G401 (cell line): ENCODE measurements at regions not wholly inside any gene's neighbourhood (a gene's known extent, or its start where the extent isn't known, plus 50 kb on each side); places are given as distances from the start of the nearest gene placed in this dataset.
"Not testable (repeated sequence)": the region's sequence is repeated elsewhere in the genome, so short reads cannot be mapped to it uniquely, and the experiment has no call there.

Experiments used
- DNase-seq: peaks from one replicate; pipeline ENCODE4 v3.0.0-alpha.2; 2015; ENCODE audit warnings: low spot score
- in situ Hi-C: cut with HindIII; loops from 2 replicates; pipeline ENCODE4 v1.10.0; 2016; ENCODE audit warnings: low sequenced_read_pairs, mixed read lengths

DNA sequence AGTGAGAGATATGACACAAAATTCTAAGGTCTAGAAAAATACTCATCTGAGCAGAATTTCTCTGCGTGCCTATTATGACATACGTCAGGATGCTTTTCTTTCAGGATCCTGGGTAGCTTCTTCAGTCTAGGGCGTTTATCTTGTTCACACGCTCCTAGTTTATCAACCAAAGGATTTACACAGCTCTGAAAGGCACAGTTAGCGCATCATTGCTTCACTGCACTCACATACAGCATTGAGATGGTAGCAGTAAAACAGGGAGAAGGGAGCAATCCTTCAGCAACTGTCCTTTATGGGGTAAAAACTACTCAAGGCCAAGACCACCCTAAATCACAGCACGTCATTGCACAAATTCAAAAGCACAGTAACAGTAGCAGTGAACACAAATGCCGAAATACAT, 222.8 kb downstream of the SUCLG1 start:
- no peak for DNase-seq
- in situ Hi-C loops: no loop called here

DNA sequence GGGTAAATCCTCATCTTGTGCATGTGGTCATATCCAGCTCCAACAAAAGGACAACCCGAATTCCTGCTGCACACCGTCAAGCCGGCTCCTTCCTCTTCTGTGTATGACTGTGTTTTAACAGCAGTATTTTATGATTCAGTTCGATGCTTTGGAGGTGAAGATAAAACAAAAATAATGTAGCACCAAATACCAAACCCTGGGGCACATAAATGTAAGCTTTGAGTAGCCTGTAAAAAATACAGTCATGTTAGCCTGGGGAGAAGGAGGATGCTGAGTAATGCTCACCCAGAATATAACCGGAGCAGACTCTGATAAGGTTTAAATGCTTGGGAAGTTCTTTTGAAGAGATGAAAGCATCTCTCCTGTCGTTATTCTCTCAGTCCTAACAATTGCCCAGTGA, 225.0 kb downstream of the SUCLG1 start:
- in situ Hi-C loops: no loop called here
- DNase-seq: no peak

DNA sequence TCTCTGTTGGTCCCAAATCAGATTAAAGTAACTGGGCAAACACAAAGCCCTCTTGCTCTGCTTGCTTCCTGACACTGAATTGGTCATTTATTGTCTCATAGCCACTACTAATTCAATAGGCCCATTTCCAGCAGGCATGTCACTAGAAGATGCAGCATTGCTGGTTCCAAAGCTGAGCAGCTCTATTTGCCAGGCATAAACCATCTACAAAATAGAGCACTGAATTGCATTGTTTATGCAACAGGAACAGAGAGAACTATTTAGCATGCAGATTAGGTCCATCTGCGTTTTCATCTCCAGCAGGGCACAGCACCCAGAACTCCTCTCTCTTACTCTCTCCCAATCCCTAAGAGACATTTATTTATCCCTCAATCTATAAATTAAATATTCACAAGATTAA, 227.6 kb downstream of the SUCLG1 start:
- in situ Hi-C loops: no loop called here
- peak; percentile 8 for DNase-seq

DNA sequence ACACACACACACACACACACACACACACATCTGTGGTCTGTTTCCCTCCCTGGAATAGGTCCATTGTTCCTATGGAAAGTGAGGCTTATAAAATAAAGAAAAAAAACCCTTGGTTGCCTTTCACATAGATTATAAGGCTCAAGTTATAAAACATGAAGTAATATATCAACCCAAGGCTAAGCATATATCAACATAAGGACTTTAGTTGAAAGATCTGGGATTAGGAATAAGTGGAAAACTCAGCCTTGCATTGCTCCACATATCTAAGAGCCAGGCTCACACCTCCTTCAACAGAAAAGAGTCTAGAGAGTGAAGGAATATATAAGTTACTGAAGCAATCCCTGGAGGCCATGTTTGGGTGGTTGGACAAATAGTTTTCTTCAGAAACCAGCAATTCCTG, 235.0 kb downstream of the SUCLG1 start:
- no peak for DNase-seq
- in situ Hi-C loops: no loop called here

DNA sequence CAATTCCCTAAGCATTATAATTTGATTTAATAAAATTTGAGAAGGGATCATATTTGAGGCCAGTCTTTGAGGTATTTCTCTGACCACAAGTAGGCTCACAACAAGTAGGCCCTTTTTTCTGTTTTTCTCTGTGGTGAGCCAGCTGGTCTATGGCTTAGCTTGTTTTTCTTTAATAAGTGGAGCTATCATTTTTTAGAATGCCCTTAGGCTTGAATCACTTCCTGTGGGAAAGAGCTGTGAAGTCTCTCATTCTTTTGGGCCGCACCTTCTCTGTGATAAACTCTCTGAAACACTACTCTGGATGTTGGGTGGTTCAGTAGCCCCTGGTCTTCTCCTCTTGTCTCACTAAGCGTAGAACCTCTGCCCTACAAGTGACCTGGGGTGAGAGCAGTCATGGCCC, 235.9 kb downstream of the SUCLG1 start:
- DNase-seq: no peak
- in situ Hi-C loops: no loop called here

DNA sequence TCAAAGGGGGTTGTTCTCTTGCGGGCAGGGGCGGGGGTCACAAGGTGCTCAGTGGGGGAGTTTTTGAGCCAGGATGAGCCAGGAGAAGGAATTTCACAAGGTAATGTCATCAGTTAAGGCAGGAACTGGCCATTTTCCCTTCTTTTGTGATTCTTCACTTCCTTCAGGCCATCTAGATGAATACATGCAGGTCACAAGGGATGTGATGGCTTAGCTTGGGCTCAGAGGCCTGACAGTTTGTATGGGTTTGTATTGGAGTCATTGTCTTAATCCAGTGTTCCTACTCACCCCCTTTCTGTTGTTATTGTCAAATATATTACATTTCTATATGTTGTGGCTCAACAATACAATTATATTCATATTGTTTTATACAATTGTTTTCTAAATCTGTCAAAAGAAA, 238.0 kb downstream of the SUCLG1 start:
- in situ Hi-C loops, DNase-seq: not testable (repeated sequence)

DNA sequence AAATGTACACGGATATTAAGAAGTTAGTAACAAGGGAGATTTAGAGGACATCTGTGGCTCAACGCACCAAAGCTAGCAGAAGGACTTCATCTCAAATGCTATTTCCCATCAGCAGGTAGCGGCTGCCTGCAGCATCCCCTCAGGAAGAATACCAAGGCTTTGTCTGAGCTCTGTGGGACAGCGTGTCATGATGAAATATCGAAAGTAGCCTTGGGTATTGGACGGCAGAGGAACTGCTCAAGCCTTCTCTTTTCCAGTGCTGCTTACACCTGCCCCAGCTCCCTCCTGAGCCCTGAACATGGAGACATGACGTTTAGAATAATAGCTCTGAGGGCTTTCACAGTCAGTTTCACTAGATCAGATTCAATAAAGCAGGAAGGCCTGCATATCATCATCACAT, 241.6 kb downstream of the SUCLG1 start:
- in situ Hi-C loops: no loop called here
- DNase-seq: no peak

DNA sequence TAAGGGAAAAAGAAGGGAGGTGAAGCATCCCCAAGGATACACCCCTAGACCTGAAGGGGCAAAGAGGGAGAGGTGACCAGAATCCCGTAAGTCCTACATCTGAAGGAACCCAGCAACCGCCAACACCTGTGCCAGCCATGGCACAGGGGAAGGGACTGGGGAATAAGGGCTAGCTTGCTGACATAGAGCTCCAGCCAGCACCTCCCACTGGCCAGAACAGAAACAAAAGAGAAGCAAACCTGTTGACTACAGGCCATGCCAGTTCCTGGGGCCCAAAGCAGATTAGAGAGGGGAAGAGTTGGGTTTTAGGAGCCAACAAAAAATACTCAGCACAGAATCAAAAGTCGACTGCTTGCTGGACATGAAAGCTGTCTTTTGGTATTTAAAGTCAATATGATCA, 244.6 kb downstream of the SUCLG1 start:
- in situ Hi-C loops: no loop called here

DNA sequence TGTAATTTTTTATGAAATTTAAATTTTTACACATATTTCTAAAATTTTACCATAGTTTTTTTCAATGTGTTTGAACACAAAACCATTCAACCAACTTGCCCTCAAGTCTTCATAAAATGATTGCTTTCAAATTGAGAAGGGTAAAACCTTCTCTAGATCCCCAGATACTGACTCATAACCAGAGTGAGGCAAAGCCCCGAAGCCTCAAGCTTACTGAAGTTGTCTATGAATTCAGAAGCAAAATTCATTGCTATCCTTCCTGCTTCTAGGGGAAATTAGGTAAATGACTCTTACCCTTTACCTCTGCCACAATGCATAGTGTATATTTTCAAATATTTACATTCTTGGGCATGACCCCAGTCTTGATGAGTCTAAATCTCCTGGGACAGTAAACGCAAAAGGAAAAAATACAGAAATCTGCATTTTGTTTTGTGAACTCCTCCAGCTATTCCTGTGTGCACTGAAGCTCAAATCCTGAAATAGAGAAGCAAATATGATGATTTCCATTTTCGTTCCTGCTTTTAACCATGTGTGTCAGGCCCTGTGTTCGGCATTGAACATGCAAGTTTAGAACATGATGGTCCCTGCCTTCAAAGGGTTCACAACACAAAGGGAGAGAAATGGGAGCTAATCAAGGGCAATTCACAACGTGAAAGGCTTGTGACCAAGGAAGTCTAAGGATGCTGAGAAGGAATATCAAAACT, 246.3 kb downstream of the SUCLG1 start:
- in situ Hi-C loops: no loop called here
- no peak for DNase-seq

More for the DNA sequence above, 244.6 kb downstream of the SUCLG1 start:
- DNase-seq: no peak

DNA sequence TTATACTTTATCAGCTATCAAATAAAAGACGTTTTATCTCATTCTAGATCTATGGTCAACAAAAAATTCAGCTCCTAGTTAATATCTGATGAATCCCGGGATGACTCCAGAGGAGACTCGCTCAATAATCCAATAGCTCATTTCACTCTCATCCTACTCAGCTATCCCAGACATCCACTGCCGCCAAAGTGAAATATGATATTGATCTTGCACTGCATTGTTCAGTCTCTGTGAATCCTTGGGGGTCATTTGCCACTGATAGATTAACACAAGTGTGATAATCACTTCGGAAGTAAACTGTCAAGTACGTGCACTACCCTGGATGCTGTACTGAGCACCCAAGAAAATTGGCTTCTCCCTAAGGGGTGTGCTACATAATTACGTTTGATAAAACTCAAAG, 249.1 kb downstream of the SUCLG1 start:
- in situ Hi-C loops: no loop called here
- DNase-seq: no peak

DNA sequence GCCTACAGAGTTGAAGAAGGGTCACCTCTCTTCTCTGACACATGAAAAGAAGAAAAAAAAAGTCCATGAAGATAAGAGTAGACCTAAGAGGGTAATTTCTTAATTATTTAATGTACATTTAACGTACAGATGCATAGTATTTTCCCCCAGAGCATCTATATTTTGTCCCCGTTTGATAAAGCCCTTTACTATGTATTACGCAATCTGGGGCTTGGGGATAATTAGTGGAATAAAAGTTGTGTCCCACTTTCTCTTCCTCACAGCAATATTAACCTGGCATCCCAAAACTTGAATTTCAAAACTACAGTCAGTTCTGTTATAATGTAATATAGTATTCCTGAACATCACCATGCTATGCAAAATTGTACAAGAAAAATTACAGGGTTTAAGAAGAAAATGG, 254.1 kb downstream of the SUCLG1 start:
- no peak for DNase-seq
- in situ Hi-C loops: no loop called here

DNA sequence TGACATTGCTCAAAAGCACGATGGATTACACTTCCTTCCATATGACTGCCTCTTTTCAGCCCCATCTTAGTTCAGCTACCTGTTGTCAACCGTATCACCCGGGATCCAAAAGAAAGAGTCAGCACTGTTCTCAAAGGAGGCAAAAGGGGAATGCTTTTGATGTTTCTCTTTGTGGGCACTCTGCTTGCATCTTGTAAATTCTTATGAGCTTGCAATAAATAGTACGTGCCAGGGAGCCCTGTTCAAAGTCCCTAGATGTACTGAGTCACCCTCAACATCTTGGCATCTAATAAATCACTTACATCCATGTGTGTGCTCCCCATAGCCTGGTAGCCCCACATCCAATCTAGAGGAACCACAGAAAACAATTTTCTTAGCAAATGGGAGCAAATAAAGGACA, 256.9 kb downstream of the SUCLG1 start:
- in situ Hi-C loops: no loop called here
- no peak for DNase-seq

DNA sequence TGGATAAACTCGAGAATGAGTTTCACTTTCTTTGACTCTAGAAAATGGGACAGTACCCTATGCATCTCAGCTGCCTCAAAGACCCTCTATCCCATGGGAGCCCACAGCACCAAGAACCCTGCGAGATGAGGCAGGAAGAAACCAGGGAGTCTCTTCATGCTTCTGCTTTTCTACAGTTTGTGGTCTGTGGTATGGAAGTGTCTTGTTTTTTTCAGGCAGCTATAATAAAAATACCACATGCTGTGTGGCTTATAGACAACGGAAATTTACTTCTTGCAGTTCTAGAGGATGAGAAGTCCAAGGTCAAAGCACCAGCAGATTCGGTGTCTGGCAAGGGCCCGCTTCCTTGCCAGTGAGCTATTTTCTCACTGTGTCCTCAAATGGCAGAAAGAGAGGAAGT, 257.9 kb downstream of the SUCLG1 start:
- DNase-seq: no peak
- in situ Hi-C loops: no loop called here

DNA sequence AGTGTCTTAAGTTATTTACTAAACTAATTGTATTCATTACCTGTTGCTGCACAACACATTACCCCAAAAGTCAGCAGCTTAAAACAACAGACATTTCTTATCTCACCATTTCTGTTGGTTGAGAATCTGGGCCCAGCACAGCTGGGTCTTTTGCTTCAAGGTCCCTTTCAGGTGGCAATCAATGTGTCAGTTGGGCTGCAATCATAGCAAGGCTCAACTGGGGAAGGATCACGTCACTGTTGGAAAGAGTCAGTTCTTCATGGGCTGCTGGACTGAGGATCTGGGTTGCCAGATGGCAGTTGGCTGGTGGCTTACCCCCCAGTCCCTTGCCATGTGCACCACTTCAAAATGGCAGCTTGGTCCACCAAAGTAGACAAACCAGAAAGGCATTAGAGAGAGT, 261.2 kb downstream of the SUCLG1 start:
- no peak for DNase-seq
- in situ Hi-C loops: no loop called here

DNA sequence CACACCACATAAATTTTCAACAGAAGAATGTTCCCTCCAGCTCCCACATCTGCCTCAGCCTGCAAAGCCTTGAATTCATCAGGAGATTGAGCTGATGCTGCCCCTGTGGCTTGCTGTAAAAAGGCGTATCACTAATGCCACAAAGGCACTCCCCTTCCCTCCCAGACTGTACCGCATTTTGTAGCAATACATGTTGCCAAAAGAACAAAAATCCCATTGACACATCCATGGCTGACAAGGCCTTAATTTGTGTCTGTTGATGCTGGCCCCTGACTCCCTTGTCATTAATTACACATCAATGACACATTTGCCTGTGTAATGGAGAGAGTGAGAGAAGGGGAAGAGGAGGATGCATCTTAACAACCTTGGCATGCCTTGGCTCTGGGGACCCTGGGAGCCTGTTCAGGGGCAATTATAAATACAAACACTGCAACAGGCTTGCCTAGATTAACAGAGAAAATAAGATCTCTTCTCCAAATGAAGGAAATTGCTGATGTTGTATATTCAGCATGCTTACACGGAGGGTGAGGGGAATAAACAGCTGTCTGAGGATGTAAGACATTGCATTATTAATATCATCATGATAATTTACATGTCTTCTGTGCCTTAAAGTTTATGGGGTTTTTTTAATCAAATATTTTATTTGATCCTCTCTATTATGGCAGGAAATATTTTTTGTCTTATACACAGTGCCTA, 264.0 kb downstream of the SUCLG1 start:
- in situ Hi-C loops: no loop called here
- DNase-seq: no peak

DNA sequence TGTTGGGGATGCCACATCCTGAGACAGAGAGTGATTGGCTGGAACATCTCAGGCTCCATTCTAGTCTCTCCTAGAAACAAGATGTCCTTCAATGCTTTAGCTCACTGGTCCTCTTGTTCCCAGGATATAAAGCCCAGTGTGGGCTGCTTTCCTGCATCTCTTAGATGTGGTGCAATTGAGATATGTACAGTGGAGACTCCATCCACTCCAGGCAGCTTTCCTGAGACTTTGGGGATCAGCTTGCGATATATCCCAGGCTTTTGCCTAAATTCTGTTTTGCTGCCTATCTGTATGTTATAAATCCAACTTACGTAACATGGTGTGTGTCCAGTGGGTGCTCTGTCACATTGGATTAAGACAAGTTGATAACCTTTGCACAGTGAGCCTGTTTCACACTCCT, 264.9 kb downstream of the SUCLG1 start:
- no peak for DNase-seq
- in situ Hi-C loops: no loop called here

DNA sequence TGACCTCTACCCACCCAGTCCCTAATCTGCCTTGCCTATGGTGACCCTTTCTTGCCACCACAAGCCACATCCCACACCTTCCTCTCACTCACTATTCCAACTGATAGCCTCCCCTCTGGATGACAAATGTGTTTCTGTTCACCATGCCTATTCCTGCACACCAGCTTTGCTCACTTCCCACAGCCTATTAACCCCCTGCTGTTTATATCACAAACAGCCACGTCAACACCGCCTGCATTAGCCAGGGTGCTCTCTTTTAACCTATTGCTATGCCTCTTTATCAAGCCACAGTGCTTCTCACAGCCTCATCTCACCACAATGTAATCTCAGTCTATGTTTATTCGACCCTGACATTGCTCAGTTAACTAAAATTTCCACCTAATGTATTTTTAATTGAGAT, 271.8 kb downstream of the SUCLG1 start:
- in situ Hi-C loops: no loop called here

DNA sequence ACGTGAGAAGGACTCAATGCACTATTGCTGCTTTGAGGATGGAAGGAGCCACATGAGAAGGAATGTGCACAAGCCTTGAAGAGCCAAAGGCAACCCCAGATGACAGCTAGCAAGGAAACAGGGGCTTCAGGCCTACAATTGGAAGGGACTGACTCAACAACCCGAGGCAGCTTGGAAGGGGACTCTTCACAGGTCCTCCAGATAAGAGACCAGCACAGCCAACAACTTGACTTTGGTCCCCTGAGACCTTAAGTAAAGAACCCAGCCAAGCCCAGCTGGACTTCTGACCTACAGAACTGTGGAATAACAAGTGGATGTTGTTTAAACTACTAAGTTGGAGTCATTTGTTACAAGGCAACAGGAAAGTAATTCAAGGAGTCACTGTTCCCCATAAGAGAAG, 277.2 kb downstream of the SUCLG1 start:
- no peak for DNase-seq
- in situ Hi-C loops: no loop called here

More for the DNA sequence above, 271.8 kb downstream of the SUCLG1 start:
- DNase-seq: no peak

DNA sequence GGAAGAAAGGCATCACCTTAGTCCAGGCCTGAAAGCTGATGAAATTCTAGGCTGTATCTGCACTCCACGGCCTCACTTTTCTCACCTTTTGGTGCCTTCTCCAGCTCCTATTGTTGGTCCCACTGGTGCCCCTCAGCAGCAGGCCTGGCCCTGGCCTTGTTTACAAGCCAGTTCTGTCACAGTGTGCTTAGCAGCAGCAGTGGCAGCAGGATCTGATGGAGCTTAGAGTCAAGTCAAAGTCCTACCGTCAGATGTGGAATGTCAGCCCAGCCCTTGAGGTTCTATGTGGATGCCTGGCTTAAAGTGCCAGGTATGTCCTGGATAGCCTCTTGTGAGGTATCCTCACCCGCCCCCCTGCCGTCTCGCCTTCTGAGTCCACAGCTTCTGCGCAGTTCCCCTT, 281.3 kb downstream of the SUCLG1 start:
- no peak for DNase-seq
- in situ Hi-C loops: no loop called here

DNA sequence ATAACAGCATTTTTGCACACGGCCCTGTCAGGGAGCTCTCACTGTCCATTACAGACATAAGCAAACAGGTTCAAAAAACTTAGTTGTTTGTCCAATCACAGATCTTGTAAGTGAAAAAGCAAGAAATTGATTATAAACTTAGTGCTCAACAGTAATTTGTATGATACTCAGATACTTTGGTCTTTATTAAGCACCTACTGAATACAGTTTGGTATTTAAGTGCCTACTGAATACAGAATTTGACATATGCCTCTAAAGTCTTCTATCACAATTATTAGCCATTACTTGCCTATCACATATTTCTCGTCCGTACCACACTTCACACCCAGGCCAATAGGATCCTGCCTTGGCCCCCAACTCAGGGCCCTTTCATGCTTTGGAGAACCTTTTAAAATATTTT, 283.1 kb downstream of the SUCLG1 start:
- DNase-seq: no peak
- in situ Hi-C loops: no loop called here

DNA sequence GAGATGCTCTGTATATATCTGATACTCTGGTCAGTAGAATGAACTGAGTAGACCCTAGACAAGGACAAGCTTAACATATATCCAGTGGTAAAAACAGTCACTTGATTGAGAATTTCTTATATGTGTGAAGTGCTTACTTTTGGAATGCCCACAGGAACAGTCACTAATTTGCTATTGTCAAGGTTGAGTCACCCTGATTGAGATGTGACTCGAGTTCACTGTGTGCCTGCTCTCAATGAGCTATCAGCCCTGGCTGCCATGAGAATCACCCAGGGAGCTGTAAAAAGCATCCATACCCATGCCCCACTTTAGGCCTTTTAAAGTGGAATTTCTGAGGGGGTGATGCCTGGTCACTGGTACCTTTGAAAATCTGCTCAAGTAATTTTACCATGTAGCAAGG, 283.7 kb downstream of the SUCLG1 start:
- in situ Hi-C loops: no loop called here
- DNase-seq: no peak
